PFSK-1 (cell line): ENCODE measurements at regions not wholly inside any gene's neighbourhood (a gene's known extent, or its start where the extent isn't known, plus 50 kb on each side); places are given as distances from the start of the nearest gene placed in this dataset.

ENCODE experiments used
- FOXP2 ChIP-seq: optimal IDR thresholded peaks from 2 replicates; pipeline ENCODE3; 2011; ENCODE audit warnings: borderline replicate concordance, control low read depth, inconsistent platforms; ENCODE audit not compliant: insufficient read depth; ENCODE audit errors: extremely low read length, extremely low read depth
- POLR2AphosphoS5 ChIP-seq: IDR thresholded peaks from 2 replicates; pipeline ENCODE4 v1.6.1; 2012; ENCODE audit warnings: low read depth, mild to moderate bottlenecking, control low read depth, low read length, moderate library complexity
- REST ChIP-seq, 2 experiments: IDR thresholded peaks; 2 replicates each; pipeline versions ENCODE4 v1.6.1 to v1.8.0; 2011 to 2012; ENCODE audit warnings: low read depth in 2 of 2, low read length in 2 of 2, control low read depth in 1 of 2, inconsistent platforms in 1 of 2, mild to moderate bottlenecking in 1 of 2, moderate library complexity in 1 of 2; ENCODE audit not compliant: insufficient read depth in 1 of 2
- SIN3A ChIP-seq: IDR thresholded peaks from 2 replicates; pipeline ENCODE4 v1.6.1; 2012; ENCODE audit warnings: mild to moderate bottlenecking, low read length, moderate library complexity, borderline replicate concordance; ENCODE audit not compliant: insufficient read depth
- TAF1 ChIP-seq: IDR thresholded peaks from 2 replicates; pipeline ENCODE4 v1.6.1; 2012; ENCODE audit warnings: low read length, control low read depth, borderline replicate concordance; ENCODE audit not compliant: insufficient read depth

DNA sequence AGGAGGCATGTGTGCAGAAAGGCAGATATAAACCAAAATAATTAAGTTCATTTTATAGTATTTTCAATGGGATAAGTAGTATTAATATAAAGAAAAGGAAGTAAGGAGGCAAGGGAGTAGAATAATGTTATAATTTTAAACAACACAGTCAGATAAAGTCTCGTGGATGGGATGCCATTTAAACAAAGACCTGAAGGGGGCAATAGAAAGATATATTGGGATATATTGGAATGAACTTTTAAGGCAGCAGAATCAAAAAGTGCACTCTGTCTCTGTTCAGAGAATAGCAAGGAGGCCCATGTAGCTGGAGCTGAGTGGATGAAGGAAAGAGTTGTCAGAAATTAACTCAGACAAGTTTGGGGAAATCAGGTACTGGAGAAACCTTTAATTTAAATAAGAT is 158.7 kb downstream of the CGGBP1 start:
- TF ChIP-seq REST (IDR thresholded peaks at IDR 0.05; ENCODE audit: insufficient read depth in 1 of 2, low read depth in 2 of 2, low read length in 2 of 2): no peak

DNA sequence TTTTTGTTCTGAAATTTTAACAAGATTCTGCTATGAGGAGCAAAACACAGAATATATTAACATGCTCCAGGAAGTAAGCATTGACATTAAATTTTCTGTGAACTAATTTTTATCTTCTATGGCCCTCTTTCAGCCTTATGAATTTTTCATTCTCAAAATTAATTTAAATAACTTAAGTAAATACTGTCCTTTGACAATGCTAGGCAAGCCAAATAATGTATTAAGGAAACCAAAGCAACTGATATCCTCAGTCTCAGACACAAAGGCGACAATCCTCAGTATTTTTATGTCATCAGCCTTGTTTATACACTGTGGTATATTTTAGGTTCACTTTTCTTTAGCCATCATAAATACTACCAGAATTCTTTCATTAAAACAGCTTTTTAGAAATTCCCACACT is 159.8 kb downstream of the CGGBP1 start:
- no peak for TF ChIP-seq SIN3A
- no peak for TF ChIP-seq REST (IDR thresholded peaks at IDR 0.05; ENCODE audit: insufficient read depth in 1 of 2, low read depth in 2 of 2, low read length in 2 of 2)
- TF ChIP-seq FOXP2: no peak
- TF ChIP-seq TAF1: no peak
- TF ChIP-seq POLR2AphosphoS5: no peak

- TF ChIP-seq SIN3A (no peak), POLR2AphosphoS5 (no peak), TAF1 (no peak)
Observed at GRCh38 chr3:87895983-87896382, 162.8 kb downstream of the CGGBP1 start.

- TF ChIP-seq REST (IDR thresholded peaks at IDR 0.05; ENCODE audit: insufficient read depth in 1 of 2, low read depth in 2 of 2, low read length in 2 of 2) (no peak), POLR2AphosphoS5 (no peak), SIN3A (no peak), FOXP2 (no peak)
Observed at GRCh38 chr3:87873136-87873535, 185.7 kb downstream of the CGGBP1 start.

GRCh38 chr3:87867001-87867400 is 191.8 kb downstream of the CGGBP1 start:
- no peak for TF ChIP-seq SIN3A
- TF ChIP-seq POLR2AphosphoS5: no peak
- no peak for TF ChIP-seq REST (IDR thresholded peaks at IDR 0.05; ENCODE audit: insufficient read depth in 1 of 2, low read depth in 2 of 2, low read length in 2 of 2)
- no peak for TF ChIP-seq FOXP2

DNA sequence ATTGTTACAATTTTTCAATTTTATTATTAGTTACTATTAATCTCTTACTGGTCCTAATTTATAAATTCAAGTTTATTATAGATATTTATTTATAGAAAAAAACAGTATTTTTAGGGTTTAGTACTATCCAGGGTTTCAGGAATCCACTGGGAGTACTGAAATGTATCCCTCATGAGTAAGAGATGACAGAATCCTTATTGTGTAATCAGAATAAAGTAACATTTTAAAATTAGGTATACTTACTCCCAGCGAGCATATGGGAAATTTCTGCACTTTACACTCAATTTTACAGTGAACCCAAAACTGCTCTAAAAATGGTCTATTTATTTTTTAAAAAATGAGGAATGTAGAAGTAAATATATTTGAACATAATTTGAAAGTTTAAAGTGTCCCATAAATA is 202.7 kb downstream of the CGGBP1 start:
- TF ChIP-seq POLR2AphosphoS5: no peak
